Stimulated activated CD4-positive, alpha-beta T cell treated with anti-CD3 and anti-CD28 coated beads, TNF-alpha, amount 100 ng/mL, for 4 hours (primary cell): ENCODE measurements at regions not wholly inside any gene's neighbourhood (a gene's known extent, or its start where the extent isn't known, plus 50 kb on each side); places are given as distances from the start of the nearest gene placed in this dataset.

Experiments used
- DNase-seq, 3 experiments: peaks; one replicate each; pipeline ENCODE4 v3.0.0-alpha.2; 2020; ENCODE audit warnings: low read depth in 3 of 3

DNA sequence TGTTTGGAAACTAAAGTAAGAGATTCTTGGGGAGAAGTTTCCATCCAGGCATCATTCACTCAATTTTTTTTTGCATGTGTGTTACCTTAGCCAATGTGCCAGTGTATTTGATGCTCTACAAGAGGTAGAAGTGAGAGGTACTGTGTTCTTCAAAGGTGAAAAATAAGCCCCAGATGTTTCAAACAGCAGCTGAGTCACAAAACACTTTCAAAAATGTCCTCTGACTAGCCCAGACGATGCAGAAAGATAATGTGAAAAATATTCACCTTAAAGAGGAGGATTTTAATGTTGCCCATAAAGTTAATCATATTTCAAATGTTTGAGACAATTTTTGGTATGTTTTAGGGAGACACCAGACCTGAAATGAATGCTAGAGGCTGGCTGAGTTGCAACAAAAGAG is 107.7 kb upstream of the RASGRP1 start:
- no peak for DNase-seq

DNA sequence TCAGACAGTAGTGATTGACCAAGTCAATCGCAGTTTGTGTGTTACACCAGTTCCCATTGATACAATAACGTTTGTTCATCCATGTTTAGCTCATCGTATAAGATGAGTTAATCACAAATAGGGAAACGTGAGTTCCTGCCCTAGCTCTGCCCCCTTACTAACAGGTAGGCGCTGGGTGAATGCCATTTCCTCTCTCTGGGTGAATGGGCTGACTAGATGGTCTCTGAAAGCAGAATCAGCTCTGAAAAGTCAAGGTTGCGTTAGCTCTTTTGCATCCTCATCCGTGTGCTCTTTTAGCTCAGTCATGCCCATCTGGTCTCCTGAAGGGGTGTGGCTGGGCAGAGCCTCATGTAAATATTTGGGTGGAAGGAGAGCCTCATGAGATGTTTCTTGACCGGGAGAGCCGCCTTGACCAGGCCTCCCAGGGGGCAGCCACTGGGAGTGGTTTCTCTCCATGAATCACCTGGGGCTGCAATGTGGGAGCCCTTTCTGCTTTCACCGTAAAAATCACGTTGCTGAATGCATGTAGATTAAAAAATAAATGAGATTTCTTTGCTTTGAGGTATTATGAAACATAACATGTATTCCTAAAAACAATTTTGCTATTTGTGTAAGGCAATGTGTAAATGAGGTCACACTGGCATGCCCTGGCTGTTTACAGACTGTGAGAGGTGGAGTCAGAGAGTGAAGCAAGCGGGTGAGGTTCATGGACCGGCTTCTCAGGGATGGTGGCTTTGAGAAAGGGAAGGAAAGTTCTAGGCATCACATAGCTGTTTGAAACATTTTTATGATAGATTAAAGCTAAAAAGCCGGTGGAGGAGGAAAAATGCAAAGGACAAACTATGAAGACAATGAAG is 108.4 kb upstream of the RASGRP1 start:
- DNase-seq: no peak

DNA sequence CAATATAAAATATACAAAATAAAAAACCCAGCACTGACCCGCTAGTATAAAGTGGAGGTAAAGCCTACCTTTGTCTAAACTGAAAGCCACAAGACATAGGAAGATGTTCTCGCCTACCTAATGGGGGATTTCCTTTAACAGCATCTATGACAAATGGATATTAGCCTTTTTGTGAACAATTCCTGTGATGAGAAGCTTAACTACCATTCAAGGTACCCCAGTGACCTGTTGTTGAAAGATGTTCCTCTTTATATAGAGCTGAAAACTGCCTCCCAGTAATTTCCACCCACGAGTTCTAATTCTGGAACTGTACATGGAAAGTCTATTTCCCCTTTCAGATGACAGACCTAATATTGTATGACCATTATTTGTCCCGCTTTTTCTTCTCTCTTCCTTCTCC is 109.8 kb upstream of the RASGRP1 start:
- no peak for DNase-seq

DNA sequence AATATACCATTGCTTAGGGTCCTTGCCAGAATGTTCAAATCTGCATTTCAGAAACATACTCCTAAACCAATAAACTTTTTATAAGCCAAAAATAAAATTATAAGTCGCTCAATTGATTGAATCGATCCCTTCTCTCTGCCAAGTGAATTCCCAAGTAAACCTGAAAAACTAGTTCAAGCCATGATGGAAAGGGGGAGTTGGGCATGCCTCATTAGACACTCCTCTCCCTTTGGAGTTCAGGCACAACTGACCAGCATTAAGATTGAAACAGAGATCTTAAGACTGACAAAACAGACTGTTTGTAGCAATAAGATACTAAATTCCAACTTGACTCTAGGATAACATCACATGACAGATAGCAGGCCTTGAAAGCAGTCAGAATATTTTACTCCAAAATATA is 113.7 kb upstream of the RASGRP1 start:
- no peak for DNase-seq

DNA sequence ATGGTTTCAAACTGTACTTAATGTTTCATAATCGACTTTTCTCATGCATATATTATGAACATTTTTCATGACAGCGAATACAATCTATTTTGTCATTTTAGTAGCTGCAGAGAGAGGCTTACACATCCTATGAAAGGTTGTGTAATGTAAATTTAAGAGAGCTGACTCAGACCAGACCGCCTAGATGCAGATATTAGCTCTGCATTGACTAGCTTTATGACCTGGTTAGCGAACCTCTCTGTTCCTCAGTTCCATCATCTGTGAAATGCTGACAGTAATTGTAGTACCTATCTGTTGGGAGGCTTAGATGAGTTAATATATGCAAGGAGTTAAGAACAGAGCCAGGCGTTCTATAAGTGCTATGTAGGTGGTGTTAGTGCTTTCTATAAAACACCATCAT is 116.2 kb upstream of the RASGRP1 start:
- no peak for DNase-seq

DNA sequence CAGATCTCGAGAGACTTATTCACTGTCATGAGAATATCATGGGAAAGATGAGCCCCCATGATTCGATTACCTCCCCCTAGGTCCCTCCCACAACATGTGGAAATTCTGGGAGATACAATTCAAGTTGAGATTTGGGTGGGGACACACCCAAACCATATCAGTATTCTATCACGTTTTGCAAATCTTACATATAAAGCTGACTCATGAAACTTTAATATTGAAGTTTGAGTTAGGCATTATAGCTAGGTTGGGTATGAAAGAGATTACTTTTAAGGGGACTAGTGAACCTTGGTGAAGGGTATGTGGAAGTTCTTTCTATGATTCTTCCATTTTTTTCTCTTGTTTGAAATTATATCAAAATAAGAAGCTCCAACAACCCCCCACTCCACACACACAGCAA is 117.7 kb upstream of the RASGRP1 start:
- DNase-seq: no peak

DNA sequence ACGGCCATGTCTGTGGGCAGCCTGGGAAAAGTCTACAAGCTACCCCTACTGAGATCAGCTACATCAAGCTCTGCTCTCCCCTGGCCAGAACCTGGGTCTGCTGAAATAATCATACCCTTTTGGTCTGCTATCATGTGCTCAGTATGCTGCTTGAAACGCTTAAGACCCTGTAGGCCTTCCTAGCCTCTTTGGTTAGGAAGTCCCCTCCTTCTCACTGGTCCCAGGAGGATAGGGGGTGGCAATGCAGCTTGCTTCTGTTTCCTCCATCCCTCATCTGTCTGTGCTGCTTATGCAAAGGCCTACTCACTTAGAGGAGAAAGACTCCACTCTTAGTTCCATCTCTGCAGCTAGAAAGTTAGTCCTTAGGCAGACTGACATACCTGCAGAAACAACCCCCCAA is 118.2 kb upstream of the RASGRP1 start:
- DNase-seq: no peak

DNA sequence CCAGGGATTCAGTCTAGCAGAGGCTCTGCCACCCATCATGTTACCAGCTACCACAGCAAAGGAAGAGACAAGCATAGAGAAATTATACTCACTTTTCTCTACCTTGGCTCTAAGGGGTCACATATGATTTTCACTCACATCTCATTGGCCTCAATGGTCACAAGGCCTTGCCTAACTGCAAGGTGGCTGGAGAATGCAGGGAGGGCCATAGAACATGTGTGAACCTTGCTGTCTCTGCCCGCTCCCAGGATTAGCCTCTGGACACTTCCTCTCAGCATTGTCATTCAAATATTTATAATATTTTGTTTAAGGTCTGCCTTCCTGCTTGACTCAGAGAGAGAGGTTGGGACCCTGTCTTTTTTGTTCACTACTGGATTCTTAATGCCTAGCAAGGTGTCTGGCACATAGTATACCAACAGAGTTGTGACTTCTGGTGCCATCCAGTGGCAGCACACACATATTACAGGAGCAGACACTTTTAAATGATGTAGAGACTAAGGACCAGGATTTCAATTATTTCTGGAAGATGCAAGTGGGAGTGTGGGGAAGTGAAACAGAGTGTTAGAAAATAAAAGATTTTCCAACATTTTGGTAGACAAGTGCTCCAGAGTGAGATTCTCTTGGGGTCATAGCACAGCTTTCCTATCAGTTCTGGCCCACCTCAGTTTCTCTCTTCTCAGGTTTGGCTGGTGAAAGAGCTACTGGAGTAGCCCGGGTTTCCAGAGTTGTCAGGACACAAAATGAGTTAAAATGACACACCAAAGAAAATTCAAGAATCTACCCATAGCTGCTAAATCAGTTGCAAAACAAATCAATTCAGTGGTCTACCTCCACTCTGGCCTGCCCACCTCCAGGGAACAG is 119.0 kb upstream of the RASGRP1 start:
- DNase-seq: peak in 2 of 3 experiments; percentile 53 to 63

DNA sequence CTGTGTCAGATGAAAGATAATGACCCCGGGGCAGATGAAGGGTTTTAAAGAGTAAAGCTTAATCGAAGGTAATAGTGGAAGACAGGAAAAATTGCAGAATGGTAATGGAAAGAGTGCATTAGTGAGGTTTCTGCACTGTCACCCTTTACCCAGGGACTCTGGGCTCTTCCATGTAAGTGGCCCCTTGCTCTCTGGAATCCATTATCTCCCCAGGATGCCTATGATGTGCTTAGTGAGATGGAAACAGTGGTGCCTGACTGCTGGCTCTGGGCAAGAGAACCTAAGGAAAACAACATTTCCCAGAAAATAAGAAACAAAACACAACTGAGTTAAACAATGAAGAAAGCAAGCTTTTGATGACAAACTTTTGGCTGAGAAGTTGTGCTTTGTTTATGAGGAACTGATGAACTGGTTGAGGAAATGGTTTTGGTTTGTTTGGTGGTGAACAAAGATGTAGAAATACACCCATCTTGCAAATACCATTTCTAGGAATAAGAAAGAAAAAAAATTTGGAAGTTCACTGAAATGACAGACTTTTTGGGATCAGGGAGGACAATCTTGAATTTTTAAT is 119.9 kb upstream of the RASGRP1 start:
- no peak for DNase-seq

DNA sequence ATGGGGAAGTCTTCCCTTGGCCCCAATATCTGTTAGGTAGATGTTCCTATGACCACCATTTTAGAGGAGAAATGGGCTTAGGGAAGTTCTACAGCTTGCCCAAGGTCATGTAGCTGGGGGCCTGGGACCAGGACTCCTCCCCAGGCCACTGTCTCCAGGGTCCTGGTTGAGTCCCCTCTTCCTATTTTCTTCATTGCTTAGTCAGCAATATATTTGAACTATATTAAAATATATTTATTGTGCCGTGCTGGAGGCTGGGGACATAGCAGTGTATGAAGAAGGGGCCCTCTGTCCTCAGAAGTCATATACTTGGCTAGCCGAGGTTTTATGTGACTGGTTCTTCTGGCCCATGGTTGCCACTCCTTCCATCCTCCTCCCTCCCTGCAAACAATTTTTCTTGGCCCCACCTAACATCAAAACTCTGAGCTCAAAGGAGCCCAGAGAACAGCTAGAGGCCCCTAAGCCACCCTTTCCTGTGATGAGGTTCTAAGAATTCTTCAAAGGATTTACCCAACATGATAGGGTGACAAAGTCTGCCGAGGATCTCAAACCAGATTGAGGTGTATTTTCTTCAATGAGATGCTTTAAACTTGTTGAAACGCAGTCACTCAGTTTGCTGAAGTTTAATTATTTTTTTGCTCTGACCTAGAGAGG is 121.2 kb upstream of the RASGRP1 start:
- no peak for DNase-seq

DNA sequence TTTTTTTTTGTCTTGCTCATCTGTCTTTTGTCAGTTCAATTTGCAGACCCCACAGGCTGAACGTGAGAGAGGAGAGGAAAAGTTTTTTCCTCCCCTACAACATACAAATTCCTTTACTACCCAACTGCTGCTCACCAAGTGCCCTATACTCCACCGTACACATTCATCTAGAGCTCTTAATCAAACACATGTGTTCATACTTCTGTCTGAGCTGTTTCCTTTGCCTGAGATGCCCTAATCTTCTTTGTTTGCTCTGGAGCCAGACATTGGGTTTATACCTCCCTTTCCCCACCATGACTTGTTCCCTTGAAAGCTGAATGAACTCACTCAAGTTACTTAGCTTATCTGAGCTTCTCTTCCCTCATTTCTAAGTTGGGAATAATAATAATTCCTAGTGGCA is 122.7 kb upstream of the RASGRP1 start:
- DNase-seq: no peak

DNA sequence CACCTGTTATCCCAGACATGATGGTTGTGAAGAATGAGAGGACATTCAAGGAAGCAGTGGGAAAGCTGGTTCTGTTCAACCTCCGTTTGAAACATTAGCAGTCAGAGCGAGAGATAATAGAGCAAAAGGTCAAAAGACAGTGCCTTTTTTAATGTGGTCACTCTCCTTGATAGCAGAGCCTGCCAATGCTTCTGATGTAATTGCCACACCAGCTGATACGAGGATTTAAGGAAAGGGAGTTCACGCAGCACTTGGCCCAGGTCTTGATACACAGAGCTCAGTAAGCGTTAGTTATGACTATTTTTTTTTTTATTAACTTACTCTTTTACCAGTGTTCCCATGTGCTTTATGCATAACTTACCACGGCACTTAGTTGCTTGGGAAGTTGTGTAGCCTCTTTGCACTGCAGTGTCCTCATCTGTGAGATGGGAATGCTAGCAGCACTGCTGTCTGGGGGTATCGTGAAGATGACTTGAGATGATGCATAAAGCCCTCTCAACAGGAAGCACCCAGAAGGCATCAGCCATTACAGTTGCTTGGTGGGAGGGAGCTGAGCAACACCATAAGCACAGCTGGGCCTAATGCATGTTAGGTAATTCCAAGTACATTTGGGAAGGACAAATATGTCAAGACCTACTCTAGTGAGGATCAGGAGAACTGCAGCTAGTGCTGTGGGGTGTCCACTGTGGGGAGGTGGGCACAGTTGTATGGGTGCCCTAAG is 123.3 kb upstream of the RASGRP1 start:
- no peak for DNase-seq

DNA sequence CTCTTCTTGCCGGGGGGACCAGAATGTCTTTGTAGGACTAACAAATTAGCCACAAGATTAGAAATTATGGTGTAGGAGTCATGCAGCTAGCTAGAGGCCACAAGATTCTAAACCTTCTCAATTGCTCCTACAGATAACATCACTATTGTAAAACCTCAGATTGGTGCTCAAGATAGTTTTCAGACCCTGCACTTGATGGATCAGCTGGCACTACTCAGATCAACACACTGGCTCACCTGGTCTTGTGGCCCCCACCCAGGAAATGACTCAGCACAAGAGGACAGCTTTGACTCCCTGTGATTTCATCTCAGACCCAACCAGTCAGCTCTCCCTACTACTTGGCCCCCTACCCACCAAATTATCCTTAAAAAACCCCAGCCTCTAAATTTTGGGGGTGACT is 124.1 kb upstream of the RASGRP1 start:
- DNase-seq: peak in 1 of 3 experiments; percentile 41

DNA sequence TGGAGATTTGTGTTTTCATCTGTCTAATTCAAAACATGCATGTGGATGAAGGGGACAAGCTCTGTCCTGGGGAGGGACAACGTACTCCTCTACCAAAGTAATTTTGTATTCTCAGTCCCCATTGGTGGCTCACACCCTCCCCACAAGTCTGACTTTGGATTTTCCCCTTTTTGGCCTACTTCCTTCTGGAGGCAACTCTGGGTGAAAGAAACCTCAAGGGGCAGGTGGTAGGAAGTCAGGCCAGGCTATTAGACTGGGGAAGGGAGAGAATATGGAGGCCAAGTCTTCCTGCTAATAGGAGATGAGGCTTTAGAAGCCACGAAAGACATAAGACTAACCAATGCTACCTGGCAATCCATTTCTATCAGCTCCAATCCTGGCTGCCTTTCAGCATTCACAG is 124.9 kb upstream of the RASGRP1 start:
- DNase-seq: no peak

DNA sequence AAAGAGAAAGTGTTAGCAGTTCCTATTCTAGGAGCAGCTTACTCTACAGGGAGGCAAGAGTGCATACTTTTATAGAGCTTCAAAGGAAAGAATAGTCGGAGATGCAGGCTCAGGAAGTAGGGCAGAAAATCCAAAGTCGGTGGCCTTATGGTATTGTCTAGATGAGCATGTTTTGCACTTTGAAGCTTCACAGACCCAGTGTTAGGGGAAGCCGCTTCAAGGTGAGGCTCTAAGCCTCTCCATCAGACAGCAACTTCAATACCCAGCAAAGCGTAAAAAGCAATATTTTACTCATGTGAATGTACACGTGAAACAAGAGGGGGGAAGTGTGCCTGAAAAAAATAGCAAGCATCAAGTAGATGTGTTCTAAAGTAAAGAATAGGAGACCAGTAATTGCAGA is 125.6 kb upstream of the RASGRP1 start:
- DNase-seq: no peak

DNA sequence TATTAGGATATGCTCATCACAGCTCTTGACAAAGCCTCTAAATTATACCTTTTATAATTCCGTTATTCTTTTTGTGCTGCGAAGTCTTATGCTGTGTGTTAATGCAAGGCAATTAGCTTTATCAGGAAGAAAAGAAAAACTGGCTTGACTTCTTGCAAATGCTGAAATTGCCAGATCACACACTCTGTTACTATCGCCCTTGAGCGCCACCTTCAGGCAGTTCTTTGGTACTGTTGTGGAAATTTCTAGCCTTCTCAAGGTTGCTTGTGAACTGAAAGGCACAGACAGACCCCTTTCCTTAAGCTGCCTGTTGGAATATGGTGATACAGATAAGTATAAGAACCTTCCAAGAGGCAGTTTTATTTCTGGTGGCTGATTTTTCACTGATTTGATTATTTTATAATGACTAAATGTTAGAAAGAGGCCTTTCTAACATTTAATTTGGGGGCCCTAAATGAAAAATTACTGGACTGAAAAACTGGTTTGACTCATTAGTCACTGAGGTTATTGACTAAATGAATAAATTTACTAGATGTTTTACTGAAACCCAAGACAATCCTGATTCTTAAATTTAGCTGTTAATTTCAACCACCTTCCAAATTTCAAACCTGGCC is 126.2 kb upstream of the RASGRP1 start:
- peak; percentile 53 to 74 (median 66) for DNase-seq

DNA sequence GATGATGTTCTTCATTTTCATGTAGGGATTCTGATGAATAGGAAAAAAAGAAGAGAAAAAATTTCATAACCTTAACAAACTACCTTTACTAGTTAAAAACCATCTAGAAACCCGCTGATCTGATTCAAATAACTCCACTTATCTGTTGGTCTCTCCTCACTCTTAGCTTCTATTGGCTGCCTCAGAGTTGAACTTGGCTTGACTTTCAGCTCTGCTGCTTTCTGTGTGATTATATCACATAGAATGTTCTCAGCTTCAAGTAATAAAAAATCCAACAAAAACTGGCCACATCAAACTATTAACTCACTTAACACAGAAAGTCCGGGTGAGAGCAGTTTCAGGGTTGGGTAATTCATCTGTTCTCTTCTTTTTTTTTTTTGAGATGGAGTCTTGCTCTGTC is 126.8 kb upstream of the RASGRP1 start:
- no peak for DNase-seq

DNA sequence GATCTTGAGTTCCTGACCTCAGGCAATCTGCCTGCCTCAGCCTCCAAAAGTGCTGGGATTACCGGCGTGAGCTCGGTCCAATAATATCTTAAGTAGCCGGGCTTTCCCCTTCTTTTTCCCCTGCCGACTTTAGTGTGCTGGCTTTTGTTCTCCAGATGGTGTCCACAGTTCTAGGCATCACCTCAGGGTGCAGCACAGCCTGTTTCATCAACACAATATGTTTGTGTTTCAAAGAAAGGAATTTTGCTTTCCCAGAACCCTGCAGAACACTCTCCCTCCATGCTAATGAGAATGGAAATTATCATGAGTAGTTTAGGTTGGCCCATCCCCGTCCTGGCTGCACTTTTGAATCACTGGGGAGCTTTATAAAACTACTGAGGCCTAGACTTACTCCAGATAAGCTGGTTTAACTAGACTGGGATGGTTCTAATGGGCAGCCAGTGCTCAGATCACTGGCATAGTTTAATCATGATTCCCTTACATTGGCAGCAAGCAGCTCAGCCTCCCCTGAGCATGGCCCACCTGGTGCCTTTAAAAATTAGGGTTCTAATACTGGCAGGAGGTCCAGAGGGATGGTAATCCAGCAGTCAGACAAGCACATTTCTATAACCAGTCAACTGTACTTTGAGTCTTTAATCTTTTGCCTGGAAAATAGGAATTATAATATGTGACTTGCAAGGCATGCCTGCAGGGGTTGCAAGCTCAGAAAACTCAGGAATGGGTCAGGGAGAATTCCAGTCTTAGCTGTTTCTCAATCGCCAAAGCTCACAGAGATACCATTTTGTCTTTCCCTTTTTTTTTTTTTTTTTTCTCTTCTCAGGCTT is 127.6 kb upstream of the RASGRP1 start:
- DNase-seq: no peak

DNA sequence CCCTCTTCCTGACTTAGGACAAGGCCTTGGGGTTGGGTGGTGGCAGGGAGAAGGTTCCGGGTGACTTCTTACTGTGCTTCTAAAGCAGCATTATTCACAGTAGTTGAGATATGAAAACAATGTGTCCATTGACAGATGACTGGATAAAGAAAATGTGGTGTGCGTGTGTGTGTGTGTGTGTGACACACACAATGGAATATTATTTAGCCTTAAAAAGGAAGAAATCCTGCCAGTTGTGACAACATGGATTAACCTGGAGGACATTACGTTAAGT is 128.1 kb upstream of the RASGRP1 start:
- DNase-seq: no peak
